Sigmoid colon (tissue), 6 donors: ENCODE measurements at regions not wholly inside any gene's neighbourhood (a gene's known extent, or its start where the extent isn't known, plus 50 kb on each side); places are given as distances from the start of the nearest gene placed in this dataset.

Experiments
- DNase-seq: peaks from one replicate; pipeline ENCODE4 v3.0.0-alpha.2; 2019
- H3K27ac ChIP-seq, 4 donors: fragments of 200-600 bp; sonication (generic); one replicate each; pipeline ENCODE4 v1.5.1; 2016 to 2019; ENCODE audit warnings: mild to moderate bottlenecking in 1 of 4
- H3K27me3 ChIP-seq, 3 donors: fragments of 200-600 bp; sonication (generic); one replicate each; pipeline ENCODE4 v1.5.1; 2019; ENCODE audit warnings: mild to moderate bottlenecking in 1 of 3
- H3K36me3 ChIP-seq, 4 donors: fragments of 200-600 bp; sonication (generic); one replicate each; pipeline ENCODE4 v1.5.1; 2016 to 2019
- H3K4me1 ChIP-seq, 4 donors: fragments of 200-600 bp; sonication (generic); one replicate each; pipeline ENCODE4 v1.5.1; 2017 to 2019
- H3K4me3 ChIP-seq, 4 donors: fragments of 200-600 bp; sonication (generic); one replicate each; pipeline ENCODE4 v1.5.1; 2017 to 2019; ENCODE audit warnings: mild to moderate bottlenecking in 2 of 4, moderate library complexity in 1 of 4
- H3K9me3 ChIP-seq, 4 donors: fragments of 200-600 bp in 3 of 4; sonication (generic) in 3 of 4; one replicate each; pipeline versions ENCODE4 v1.5.1 to v1.6.1; 2013 to 2019
- EP300 ChIP-seq, 4 donors: sonication (generic); formaldehyde crosslinking; IDR thresholded peaks; one replicate each; pipeline ENCODE4 v1.6.1; 2017; ENCODE audit warnings: antibody characterized with exemption in 4 of 4
- POLR2A ChIP-seq, 2 donors: fragments of 450-650 bp; IDR thresholded peaks; one replicate each; pipeline ENCODE4 v1.6.1; 2016; ENCODE audit warnings: antibody characterized with exemption in 2 of 2, mild to moderate bottlenecking in 2 of 2, moderate library complexity in 2 of 2
- POLR2AphosphoS5 ChIP-seq, 4 donors: sonication (generic); formaldehyde crosslinking; IDR thresholded peaks; one replicate each; pipeline ENCODE4 v1.6.1; 2017; ENCODE audit warnings: antibody characterized with exemption in 4 of 4
- WGBS, 2 donors: extraction: QIAGEN DNeasy Blood & Tissue Kit; methylation state at CpG; one replicate each; pipeline ENCODE4 v1.1.7; 2013; 5-methylcytosine and 5-hydroxymethylcytosine counted together
- intact Hi-C: fragments of 100-400 bp; cut with DNase I; formaldehyde crosslinking; loops from one replicate; pipeline ENCODE4 v1.15.1; 2023
- TF ChIP-seq, protein P1 (sequence below), 4 experiments: fragments of 450-650 bp in 3 of 4; fragments of 200-600 bp in 1 of 4; IDR thresholded peaks; one replicate each; pipeline ENCODE4 v1.5.1; 2016 to 2019; ENCODE audit warnings: antibody characterized with exemption in 4 of 4, mild to moderate bottlenecking in 3 of 4, moderate library complexity in 2 of 4
- donor health status: healthy with polysubstance abuse.
- donor health status: healthy.

DNA sequence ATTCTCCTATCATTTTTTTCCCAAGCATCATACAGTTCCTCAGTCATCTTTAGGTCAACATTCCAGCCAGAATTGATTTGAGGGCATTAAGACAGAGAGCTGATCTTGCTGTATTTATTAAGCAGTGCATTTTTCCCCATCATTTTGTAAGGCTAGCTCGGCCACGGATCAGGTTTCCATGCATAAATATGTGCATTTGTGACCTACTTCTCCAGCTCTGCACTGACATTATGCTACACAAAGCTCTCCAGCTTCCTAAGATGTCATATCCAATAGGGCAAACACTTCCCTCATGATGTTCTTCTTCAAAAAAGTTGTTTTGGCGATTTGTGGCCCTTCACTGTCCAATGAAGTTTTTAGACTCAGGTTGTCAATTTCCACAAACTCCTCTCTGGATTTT, 202.6 kb downstream of the C7orf25 start:
- TF ChIP-seq POLR2A (IDR thresholded peaks at IDR 0.05): no peak
- no peak for TF ChIP-seq EP300 (IDR thresholded peaks at IDR 0.05)
- no peak for TF ChIP-seq POLR2AphosphoS5 (IDR thresholded peaks at IDR 0.05)
- TF ChIP-seq, protein P1, sequence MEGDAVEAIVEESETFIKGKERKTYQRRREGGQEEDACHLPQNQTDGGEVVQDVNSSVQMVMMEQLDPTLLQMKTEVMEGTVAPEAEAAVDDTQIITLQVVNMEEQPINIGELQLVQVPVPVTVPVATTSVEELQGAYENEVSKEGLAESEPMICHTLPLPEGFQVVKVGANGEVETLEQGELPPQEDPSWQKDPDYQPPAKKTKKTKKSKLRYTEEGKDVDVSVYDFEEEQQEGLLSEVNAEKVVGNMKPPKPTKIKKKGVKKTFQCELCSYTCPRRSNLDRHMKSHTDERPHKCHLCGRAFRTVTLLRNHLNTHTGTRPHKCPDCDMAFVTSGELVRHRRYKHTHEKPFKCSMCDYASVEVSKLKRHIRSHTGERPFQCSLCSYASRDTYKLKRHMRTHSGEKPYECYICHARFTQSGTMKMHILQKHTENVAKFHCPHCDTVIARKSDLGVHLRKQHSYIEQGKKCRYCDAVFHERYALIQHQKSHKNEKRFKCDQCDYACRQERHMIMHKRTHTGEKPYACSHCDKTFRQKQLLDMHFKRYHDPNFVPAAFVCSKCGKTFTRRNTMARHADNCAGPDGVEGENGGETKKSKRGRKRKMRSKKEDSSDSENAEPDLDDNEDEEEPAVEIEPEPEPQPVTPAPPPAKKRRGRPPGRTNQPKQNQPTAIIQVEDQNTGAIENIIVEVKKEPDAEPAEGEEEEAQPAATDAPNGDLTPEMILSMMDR (IDR thresholded peaks at IDR 0.05): no peak

GRCh38 chr7:42704710-42705109, 207.2 kb downstream of the C7orf25 start:
- intact Hi-C loops: no loop called here
- H3K9me3 ChIP-seq: no peaks in the 10 kb centered on the region
- H3K27ac ChIP-seq: no peak overlapping the region
- peaks cover 0 to 13% (median 11%) of the 10 kb centered on the region in 4 donors for H3K4me1 ChIP-seq
- no peak for DNase-seq
- H3K36me3 ChIP-seq: no peaks in the 10 kb centered on the region
- no peak overlapping the region for H3K4me3 ChIP-seq
- no peak for TF ChIP-seq EP300 (IDR thresholded peaks at IDR 0.05)
- TF ChIP-seq POLR2AphosphoS5 (IDR thresholded peaks at IDR 0.05): no peak
- TF ChIP-seq POLR2A (IDR thresholded peaks at IDR 0.05): no peak
- TF ChIP-seq, protein P1 (IDR thresholded peaks at IDR 0.05): no peak
- 89 to 90% methylated on average over 2 of the region's 2 CpGs for WGBS, 2 donors
- no peaks in the 10 kb centered on the region for H3K27me3 ChIP-seq

More for the DNA sequence above, 202.6 kb downstream of the C7orf25 start:
- H3K9me3 ChIP-seq: no peaks in the 10 kb centered on the region
- H3K27ac ChIP-seq: no peak overlapping the region
- H3K4me1 ChIP-seq: no peaks in the 10 kb centered on the region
- intact Hi-C loops: no loop called here
- no peak for DNase-seq
- H3K36me3 ChIP-seq: no peaks in the 10 kb centered on the region
- H3K27me3 ChIP-seq: no peaks in the 10 kb centered on the region
- no peak overlapping the region for H3K4me3 ChIP-seq
- WGBS, 2 donors: 79 to 82% methylated on average over 3 of the region's 3 CpGs

GRCh38 chr7:42702647-42703046, 209.2 kb downstream of the C7orf25 start:
- 58 to 79% methylated on average over 1 of the region's 1 CpG for WGBS, 2 donors
- Histone ChIP-seq H3K27me3 (no peaks in the 10 kb centered on the region), H3K9me3 (no peaks in the 10 kb centered on the region), H3K36me3 (no peaks in the 10 kb centered on the region), H3K4me3 (no peak overlapping the region), H3K4me1 (peaks cover 0 to 23% (median 20%) of the 10 kb centered on the region in 4 donors), H3K27ac (no peak overlapping the region)
- intact Hi-C loops: no loop called here
- no peak for TF ChIP-seq POLR2AphosphoS5 (IDR thresholded peaks at IDR 0.05)
- TF ChIP-seq, protein P1 (IDR thresholded peaks at IDR 0.05): no peak
- TF ChIP-seq EP300 (IDR thresholded peaks at IDR 0.05): no peak
- no peak for TF ChIP-seq POLR2A (IDR thresholded peaks at IDR 0.05)
- no peak for DNase-seq

GRCh38 chr7:42700406-42701327, 211.2 kb downstream of the C7orf25 start:
- peak overlapping the region in 3 of 4 donors; percentile 7 to 63 (median 55) for H3K27ac ChIP-seq

More at GRCh38 chr7:42700406-42701327, 211.2 kb downstream of the C7orf25 start:
- Histone ChIP-seq H3K4me3 (no peak overlapping the region), H3K36me3 (no peaks in the 10 kb centered on the region), H3K27me3 (no peaks in the 10 kb centered on the region), H3K4me1 (peaks cover 0 to 30% (median 26%) of the 10 kb centered on the region in 4 donors), H3K9me3 (no peaks in the 10 kb centered on the region)
- TF ChIP-seq, protein P1 (IDR thresholded peaks at IDR 0.05): peak in 1 of 4 experiments; percentile 4
- TF ChIP-seq EP300 (IDR thresholded peaks at IDR 0.05) (no peak), POLR2AphosphoS5 (IDR thresholded peaks at IDR 0.05) (peak in 3 of 4 donors; percentile 17 to 47 (median 24)), POLR2A (IDR thresholded peaks at IDR 0.05) (no peak)
- intact Hi-C loops: no loop called here
- no peak for DNase-seq
- 50 to 64% methylated on average over 6 of the region's 6 CpGs for WGBS, 2 donors
